NCI-H2227 treated with DMSO at 0.1 percent for 48 hours (cell line): ENCODE measurements at regions not wholly inside any gene's neighbourhood (a gene's known extent, or its start where the extent isn't known, plus 50 kb on each side); places are given as distances from the start of the nearest gene placed in this dataset.
"Not testable (repeated sequence)": the region's sequence is repeated elsewhere in the genome, so short reads cannot be mapped to it uniquely, and the experiment has no call there.

Experiments used
- DNase-seq: peaks from one replicate; lab custom pipeline; 2025; lab: John Stamatoyannopoulos, UW

DNA sequence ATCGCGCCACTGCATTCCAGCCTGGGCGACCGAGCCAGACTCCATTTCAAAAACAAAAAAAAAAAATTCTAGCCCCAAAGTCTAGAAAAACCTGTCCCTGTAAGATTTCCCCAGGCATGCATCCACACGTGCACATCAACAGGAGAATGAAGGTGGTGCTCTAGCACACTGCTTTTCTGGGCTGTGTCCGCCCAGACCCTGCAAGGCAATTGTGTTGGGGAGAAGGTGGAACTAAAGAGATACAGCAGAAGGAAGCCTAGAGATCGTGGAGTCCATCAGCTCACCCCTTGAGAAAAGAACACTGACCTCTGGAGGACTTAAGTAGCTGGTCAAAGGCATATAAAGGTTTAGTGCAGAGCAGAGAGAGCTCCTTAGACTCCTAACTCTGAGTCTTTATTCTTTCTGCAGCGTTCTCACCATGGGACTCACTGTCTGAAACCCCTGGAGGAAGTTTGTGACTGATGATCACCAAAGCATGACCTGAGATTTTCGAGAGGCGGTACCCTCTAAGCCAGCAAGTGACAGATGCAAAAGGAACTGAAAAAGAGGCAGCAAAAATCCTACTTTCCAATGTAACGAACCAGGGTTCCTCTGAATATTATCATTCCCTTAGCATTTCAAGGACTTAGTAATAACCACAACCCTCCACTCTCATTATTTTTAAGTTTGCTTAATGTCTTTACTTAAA lies 179.8 kb downstream of the MEX3B start:
- no peak for DNase-seq

GRCh38 chr15:81863162-81863561 lies 182.7 kb downstream of the MEX3B start:
- no peak for DNase-seq

DNA sequence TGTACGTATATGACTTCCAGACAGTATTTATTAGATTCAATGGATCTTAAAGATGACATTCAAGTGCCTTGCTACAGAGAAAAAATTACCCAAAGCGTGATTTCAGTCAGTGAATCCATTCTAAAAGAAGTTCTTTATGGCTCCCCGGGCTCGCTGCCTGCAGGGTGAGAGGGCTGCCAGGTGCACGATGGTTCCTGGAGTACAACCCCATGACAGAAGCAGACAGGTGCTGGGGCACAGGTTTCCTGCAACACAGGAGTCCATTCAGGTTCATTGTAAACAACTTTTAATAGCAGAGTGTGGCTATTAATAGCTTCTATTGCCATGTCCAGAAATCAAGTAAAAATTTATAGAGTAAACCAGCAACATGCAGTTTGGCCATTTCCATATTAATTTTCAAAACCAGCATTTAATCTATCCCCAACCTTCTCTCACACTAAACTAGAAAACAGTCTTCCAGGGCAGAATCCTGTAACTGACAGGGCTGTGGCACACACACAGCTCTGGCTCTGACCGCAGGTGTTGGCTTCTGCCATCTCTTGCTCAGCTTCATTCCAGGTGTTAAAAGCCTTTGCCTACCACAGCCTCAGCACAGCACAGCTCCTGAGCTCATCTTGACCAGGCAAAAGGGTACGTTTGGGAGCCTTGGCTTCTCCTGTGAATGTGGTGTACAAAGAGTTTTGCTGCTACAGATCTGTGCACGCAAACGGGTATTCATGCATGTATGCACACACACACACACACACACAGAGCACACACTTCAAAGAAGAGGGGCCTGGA lies 185.9 kb downstream of the MEX3B start:
- no peak for DNase-seq

DNA sequence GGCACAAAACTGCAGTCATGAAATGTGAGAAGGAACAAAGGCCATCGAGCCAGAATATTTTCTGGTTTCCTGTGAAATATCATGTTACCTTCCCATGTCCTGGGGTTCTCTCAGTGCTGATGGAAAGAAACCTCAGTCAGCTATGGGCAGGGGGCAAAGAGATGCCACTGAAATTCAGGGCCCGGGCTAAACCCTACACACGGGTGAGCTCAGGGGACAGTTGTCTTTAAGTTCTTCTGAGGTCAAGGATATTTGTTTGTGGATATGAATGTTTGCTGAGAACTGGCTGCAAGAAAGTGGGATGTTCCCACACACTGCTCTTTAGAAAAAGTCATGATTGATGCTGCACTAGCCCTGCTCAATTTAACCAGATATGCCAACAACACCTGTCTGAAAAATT lies 187.2 kb downstream of the MEX3B start:
- no peak for DNase-seq

DNA sequence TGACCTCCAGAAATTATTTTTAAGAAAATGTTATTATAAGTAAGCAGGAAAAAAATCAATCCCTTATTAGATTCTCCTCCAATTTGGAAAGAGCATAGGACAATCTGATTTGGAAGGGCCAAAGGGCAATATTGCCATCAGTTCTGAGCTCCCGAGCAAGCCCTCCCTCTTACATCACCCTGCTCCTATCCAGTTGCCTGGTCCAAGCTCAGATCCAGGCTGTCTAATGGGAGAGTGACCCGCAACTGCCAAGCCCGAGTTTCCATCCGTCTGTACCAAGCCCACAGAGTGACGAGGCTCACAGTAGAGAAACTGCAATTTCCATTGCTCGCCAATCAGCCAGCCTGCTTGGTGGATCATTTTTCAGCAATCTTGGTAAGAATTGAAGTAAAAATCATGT lies 187.7 kb downstream of the MEX3B start:
- no peak for DNase-seq

- no peak for DNase-seq
These were observed 189.2 kb downstream of the MEX3B start for GRCh38 chr15:81856634-81857026.

DNA sequence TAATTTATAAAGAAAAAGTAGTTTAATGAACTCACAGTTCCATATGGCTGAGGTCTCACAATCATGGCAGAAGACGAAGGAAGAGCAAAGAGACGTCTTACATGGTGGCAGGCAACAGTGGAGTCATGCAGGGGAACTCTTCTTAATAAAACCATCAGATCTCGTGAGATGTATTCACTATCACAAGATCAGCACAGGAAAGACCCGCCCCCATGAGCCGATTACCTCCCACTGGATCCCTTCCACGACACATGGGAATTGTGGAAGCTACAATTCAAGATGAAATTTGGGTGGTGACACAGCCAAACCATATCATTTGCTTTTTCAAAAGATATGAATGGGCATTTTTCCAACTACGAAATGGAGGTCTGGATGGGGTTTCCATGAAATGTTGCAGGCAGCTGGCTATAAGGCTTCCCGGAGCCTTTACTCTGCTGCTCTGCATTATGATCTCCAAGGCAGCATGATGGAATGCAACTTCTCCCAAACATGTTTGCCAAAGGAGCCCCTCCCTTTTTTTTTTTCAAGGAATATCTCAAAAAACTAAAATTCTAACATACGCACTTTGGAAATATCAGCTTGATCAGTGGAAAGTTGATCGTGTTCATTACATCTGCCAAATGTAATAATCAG lies 189.7 kb downstream of the MEX3B start:
- DNase-seq, result no peak

GRCh38 chr15:81853150-81853748 lies 192.6 kb downstream of the MEX3B start:
- no peak for DNase-seq

- DNase-seq, result no peak
These were observed 193.2 kb downstream of the MEX3B start for GRCh38 chr15:81852411-81853149.

GRCh38 chr15:81851757-81852156 lies 194.1 kb downstream of the MEX3B start:
- no peak for DNase-seq

DNA sequence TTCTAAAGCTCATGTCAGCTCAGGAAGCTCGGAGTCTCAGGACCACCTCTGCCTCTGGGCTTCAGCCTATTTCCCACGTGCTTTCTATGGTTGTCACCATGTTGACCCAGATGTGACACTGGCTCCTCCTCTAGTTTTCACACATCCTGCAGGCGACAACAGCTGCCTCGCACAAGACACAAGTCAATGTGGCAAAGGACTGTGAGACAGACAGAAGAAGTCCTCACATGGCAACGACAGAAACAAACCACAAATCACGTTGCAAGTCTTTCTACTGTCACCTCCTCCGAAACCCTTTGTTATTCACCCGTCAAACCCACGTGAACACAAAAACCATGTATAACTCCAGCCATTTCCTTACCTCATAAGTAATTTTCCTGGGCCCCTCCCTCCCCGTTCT lies 194.5 kb downstream of the MEX3B start:
- no peak for DNase-seq

DNA sequence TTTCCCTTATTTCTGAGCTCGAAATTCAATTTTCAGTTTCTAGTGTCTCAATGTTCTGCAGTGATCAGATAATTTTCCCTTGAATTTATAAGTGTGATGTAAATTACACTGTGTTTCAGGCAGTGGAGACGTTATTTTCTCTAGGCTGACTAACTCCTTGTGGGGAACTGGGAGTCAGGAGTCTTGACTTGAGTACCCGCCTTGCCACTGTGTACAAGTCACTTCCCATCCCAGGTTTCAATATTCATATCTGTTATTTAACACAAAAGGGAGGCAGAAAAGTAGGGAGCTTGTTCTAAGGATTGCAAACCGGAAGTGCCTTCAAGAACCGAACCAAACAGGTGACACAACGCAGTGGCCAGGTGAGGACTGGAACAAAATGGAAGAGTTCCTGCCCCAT lies 196.5 kb downstream of the MEX3B start:
- DNase-seq, result no peak

- no peak for DNase-seq
These were observed 197.1 kb downstream of the MEX3B start for GRCh38 chr15:81848701-81849100.

GRCh38 chr15:81843757-81844407 lies 201.9 kb downstream of the MEX3B start:
- no peak for DNase-seq

GRCh38 chr15:81843226-81843625 lies 202.6 kb downstream of the MEX3B start:
- no peak for DNase-seq

GRCh38 chr15:81839387-81839786 lies 206.4 kb downstream of the MEX3B start:
- no peak for DNase-seq

DNA sequence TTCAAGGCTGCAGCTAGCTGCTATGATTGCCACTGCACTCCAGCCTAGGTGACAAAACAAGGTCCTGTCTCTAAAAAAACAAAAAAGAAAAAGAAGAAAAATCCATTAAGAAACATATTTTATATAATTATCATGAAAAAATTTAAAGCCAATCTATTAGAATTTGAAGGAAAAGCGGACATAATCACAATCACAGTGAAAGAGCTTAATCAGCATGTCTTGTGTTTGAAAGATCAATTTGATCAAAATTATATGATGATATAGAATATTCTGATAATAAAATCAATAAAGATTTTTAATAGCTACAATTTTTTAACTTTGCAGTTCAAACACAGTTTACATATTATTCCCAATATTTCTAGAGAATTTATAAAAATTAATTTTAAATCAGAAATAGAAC lies 210.1 kb downstream of the MEX3B start:
- no peak for DNase-seq

DNA sequence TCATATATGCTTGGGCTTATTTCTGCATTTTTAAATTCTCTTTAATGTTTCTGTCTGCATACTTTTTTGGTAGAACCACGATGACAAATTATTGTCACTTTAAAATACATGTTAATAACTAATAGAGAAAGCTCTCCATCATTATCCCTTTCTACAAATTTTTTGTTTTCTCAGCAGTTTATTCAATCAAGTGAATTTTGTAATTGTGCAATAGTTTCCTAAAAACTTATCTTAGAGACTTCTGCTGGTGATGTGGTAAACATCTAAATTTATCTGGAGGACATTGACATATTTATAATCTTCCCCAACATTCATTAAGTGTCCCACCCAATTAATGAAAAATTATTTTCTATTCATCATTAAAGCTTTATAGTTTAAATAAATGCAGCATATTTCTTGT lies 215.3 kb downstream of the MEX3B start:
- no peak for DNase-seq

- DNase-seq, result no peak
These were observed 215.9 kb downstream of the MEX3B start for GRCh38 chr15:81829918-81830317.

DNA sequence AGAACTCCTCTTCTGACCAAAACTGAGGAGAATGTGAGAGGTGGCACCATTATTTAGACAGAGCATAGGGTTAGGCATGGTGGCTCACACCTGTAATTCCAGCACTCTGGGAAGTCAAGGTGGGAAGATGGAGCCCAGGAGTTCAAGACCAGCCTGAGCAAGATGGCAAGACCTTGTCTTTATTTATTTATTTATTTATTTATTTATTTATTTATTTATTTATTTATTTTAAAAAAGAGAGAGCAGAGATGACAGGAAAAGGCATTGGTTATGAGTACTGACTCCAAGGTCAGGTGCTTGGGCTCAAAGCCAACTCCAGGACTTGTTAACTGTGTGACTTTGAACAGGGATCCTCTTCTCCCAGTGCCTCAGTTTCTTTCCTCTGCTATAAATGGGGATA lies 217.7 kb downstream of the MEX3B start:
- DNase-seq, result no peak

DNA sequence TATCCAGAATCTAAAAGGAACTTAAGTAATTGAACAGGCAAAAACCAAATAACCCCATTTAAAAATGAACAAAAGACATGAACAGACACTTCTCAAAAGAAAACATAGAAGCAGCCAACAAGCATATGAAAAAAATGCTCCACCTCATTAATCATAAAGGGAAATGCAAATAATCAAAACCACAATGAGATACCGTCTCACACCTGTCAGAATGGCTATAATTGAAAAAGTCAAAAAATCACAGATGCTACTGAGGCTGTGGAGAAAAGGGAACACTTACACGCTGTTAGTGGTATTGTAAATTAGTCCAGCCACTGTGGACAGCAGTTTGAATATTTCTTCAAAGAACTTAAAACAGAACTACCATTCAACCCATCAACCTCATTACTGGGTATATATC lies 220.7 kb downstream of the MEX3B start:
- no peak for DNase-seq

- DNase-seq, result not testable (repeated sequence)
These were observed 223.2 kb downstream of the MEX3B start for GRCh38 chr15:81822587-81822986.
